ENCODE measurements at regions not wholly inside any gene's neighbourhood (a gene's known extent, or its start where the extent isn't known, plus 50 kb on each side); places are given as distances from the start of the nearest gene placed in this dataset.

GRCh38 chr4:3867403-3868100 lies 101.4 kb downstream of the ADRA2C start:
- TF ChIP-seq POLR2A (IDR thresholded peaks at IDR 0.05; ENCODE audit: extremely low read depth, insufficient read length) (no peak), CTCF (IDR thresholded peaks at IDR 0.05; ENCODE audit: low read depth, low read length) (no peak), MAX (IDR thresholded peaks at IDR 0.05; ENCODE audit: low read depth, low read length) (no peak), MYC (IDR thresholded peaks at IDR 0.05; ENCODE audit: low read depth, low read length) (no peak)

Measured in NB4 (cell line).